ENCODE measurements at regions not wholly inside any gene's neighbourhood (a gene's known extent, or its start where the extent isn't known, plus 50 kb on each side); places are given as distances from the start of the nearest gene placed in this dataset.
"Not testable (repeated sequence)": the region's sequence is repeated elsewhere in the genome, so short reads cannot be mapped to it uniquely, and the experiment has no call there.

GRCh38 chr12:86572455-86572854 lies 316.3 kb upstream of the MGAT4C start:
- H3K36me3 ChIP-seq (ENCODE audit: control insufficient read depth, insufficient read depth, low read length) = no peaks in the 10 kb centered on the region
- no peak for TF ChIP-seq CTCF (IDR thresholded peaks at IDR 0.05; ENCODE audit: insufficient read depth, low read length, poor library complexity, severe bottlenecking)
- no peaks in the 10 kb centered on the region for H3K27me3 ChIP-seq (replicated peaks; ENCODE audit: control insufficient read depth, insufficient read depth, low read length)
- no peak overlapping the region for H3K4me3 ChIP-seq (replicated peaks; ENCODE audit: low read depth, low read length)
- no peak for DNase-seq (ENCODE audit: extremely low read depth, insufficient read length)

DNA sequence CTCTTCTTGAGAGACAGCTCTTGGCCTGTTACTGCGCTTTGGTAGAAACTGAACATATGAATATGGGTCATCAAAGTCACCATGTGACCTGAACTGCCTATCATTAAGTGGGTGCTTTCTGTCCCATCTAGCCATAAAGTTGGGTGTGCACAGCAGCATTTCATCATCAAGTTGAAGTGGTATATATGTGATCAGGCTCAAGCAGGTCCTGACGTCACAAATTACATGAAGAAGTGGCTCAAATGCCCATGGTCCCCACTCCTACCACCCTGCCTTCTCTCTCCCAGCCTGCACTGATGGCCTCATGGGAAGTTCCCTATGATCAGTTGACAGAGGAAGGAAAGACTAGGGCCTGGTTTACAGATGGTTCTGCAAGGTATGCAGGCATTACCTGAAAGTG lies 308.8 kb upstream of the MGAT4C start:
- Histone ChIP-seq H3K27me3 (replicated peaks; ENCODE audit: control insufficient read depth, insufficient read depth, low read length) (no peaks in the 10 kb centered on the region), H3K36me3 (ENCODE audit: control insufficient read depth, insufficient read depth, low read length) (no peaks in the 10 kb centered on the region), H3K4me3 (replicated peaks; ENCODE audit: low read depth, low read length) (no peak overlapping the region)
- DNase-seq (ENCODE audit: extremely low read depth, insufficient read length) = no peak
- TF ChIP-seq CTCF (IDR thresholded peaks at IDR 0.05; ENCODE audit: insufficient read depth, low read length, poor library complexity, severe bottlenecking) = no peak

DNA sequence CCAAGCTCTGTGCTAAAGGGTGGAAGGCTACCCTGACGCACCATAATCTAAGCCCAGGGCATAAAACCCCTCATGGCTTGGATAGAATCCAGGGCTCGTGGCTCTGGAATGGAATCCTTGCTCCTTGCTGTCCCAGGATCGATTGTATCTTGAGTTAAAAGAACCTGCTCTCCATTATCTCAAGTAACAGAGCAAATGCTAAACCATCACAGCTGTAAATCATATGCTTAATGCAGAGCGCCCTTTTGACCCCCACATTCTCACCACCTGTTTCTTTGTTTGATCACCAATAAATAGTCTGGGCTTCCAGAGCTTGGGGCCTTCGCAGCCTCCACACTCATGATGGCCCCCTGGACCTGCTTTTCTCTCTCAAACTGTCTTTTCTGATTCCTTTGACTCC lies 299.3 kb upstream of the MGAT4C start:
- DNase-seq (ENCODE audit: extremely low read depth, insufficient read length); H3K4me3 ChIP-seq (replicated peaks; ENCODE audit: low read depth, low read length); H3K36me3 ChIP-seq (ENCODE audit: control insufficient read depth, insufficient read depth, low read length); H3K27me3 ChIP-seq (replicated peaks; ENCODE audit: control insufficient read depth, insufficient read depth, low read length): not testable (repeated sequence)

- DNase-seq (ENCODE audit: extremely low read depth, insufficient read length) = no peak
- Histone ChIP-seq H3K4me3 (replicated peaks; ENCODE audit: low read depth, low read length) (no peak overlapping the region), H3K36me3 (ENCODE audit: control insufficient read depth, insufficient read depth, low read length) (no peaks in the 10 kb centered on the region), H3K27me3 (replicated peaks; ENCODE audit: control insufficient read depth, insufficient read depth, low read length) (no peaks in the 10 kb centered on the region)
- no peak for TF ChIP-seq CTCF (IDR thresholded peaks at IDR 0.05; ENCODE audit: insufficient read depth, low read length, poor library complexity, severe bottlenecking)
These were observed 295.0 kb upstream of the MGAT4C start for GRCh38 chr12:86551146-86551571.

- no peak for TF ChIP-seq CTCF (IDR thresholded peaks at IDR 0.05; ENCODE audit: insufficient read depth, low read length, poor library complexity, severe bottlenecking)
These were observed 294.3 kb upstream of the MGAT4C start for GRCh38 chr12:86550218-86551145.

DNA sequence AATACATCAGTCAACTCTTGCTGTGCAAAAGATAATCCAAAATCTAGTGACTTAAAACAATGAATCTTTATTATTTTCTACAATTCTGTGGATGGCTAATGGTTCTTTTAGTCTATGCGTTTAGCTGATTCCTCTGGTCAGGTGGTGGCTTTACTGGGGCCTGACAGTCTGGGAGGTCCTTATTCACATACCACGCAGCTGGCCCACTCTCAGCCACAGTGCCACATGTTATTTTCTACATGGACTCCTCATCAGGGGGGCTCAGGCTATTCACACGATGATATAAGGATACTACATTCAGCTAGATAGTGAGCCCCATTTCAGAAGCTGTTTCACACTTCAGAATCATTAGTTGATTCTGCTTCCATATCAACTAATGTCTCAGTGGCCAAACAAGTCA lies 287.5 kb upstream of the MGAT4C start:
- TF ChIP-seq CTCF (IDR thresholded peaks at IDR 0.05; ENCODE audit: insufficient read depth, low read length, poor library complexity, severe bottlenecking) = no peak
- DNase-seq (ENCODE audit: extremely low read depth, insufficient read length) = no peak

More at GRCh38 chr12:86550218-86551145, 294.3 kb upstream of the MGAT4C start:
- no peak for DNase-seq (ENCODE audit: extremely low read depth, insufficient read length)
- no peaks in the 10 kb centered on the region for H3K36me3 ChIP-seq (ENCODE audit: control insufficient read depth, insufficient read depth, low read length)
- H3K4me3 ChIP-seq (replicated peaks; ENCODE audit: low read depth, low read length) = no peak overlapping the region
- no peaks in the 10 kb centered on the region for H3K27me3 ChIP-seq (replicated peaks; ENCODE audit: control insufficient read depth, insufficient read depth, low read length)

More for the DNA sequence above, 287.5 kb upstream of the MGAT4C start:
- no peaks in the 10 kb centered on the region for H3K36me3 ChIP-seq (ENCODE audit: control insufficient read depth, insufficient read depth, low read length)
- no peak overlapping the region for H3K4me3 ChIP-seq (replicated peaks; ENCODE audit: low read depth, low read length)
- H3K27me3 ChIP-seq (replicated peaks; ENCODE audit: control insufficient read depth, insufficient read depth, low read length) = no peaks in the 10 kb centered on the region
